Epithelial cell of esophagus (primary cell): ENCODE measurements at regions not wholly inside any gene's neighbourhood (a gene's known extent, or its start where the extent isn't known, plus 50 kb on each side); places are given as distances from the start of the nearest gene placed in this dataset.

Experiments
- DNase-seq: peaks from one replicate; pipeline ENCODE4 v3.0.0; 2010; ENCODE audit warnings: low read depth
- H3K4me3 ChIP-seq: 2 replicates; pipeline ENCODE4 v1.5.1; 2011; ENCODE audit warnings: mild to moderate bottlenecking, low read length, control low read depth
- TF ChIP-seq, protein P1 (sequence below): IDR thresholded peaks from 2 replicates; pipeline ENCODE4 v1.5.1; 2011; ENCODE audit warnings: low read depth, mild to moderate bottlenecking, low read length, control low read depth, inconsistent platforms; ENCODE audit not compliant: insufficient read depth; ENCODE audit errors: missing control alignments

DNA sequence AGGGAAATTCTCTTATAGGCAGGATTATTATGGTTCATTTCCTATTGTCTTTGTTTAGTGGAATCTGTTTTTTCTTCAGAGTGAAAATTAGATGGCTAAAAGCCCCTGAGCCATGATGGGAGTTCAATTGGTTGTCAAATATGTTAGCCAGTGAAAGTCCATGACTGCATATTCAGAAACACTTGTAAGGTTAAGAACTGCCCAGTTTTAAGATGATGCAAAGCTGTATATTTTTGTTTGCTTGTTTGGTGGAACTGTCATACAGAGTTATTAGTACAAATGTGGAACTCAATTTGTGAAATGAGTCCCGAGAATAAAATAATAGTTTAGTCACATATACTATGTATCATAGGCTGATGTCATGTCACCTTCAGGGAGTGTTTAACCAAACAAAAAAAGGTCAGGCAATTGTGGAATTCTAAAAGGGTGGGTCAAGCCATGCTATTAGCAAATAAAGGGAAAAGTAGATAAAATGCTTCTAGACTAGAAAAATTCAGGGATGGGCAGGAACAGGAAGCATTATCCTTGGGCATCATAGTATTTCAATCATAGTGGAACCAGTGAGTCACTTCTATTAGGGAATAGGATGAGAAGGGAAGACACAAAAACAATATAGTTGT lies 248.3 kb upstream of the SLITRK1 start:
- no peak overlapping the region for H3K4me3 ChIP-seq
- peak; percentile 37 for DNase-seq
- TF ChIP-seq, protein P1, sequence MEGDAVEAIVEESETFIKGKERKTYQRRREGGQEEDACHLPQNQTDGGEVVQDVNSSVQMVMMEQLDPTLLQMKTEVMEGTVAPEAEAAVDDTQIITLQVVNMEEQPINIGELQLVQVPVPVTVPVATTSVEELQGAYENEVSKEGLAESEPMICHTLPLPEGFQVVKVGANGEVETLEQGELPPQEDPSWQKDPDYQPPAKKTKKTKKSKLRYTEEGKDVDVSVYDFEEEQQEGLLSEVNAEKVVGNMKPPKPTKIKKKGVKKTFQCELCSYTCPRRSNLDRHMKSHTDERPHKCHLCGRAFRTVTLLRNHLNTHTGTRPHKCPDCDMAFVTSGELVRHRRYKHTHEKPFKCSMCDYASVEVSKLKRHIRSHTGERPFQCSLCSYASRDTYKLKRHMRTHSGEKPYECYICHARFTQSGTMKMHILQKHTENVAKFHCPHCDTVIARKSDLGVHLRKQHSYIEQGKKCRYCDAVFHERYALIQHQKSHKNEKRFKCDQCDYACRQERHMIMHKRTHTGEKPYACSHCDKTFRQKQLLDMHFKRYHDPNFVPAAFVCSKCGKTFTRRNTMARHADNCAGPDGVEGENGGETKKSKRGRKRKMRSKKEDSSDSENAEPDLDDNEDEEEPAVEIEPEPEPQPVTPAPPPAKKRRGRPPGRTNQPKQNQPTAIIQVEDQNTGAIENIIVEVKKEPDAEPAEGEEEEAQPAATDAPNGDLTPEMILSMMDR: no peak

DNA sequence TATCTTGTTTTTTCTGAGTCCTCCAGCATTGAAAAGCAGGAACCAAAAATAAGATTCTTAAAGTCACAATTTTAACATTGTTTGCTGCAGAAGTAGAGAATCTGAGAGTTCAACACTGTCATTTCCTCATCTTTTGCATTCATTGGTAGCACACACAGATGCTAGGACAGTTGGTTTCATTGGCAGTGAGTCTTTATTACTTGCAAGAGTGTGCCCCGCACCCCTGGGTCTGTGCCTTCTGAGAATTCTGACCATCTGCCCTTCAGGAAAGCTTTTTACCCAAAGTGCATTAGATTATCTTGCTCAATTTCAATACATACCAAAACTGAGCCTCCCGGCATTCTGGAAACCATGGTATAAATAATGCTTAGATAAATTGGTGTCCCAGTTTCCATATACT lies 247.7 kb upstream of the SLITRK1 start:
- TF ChIP-seq, protein P1: no peak
- no peak for DNase-seq
- H3K4me3 ChIP-seq: no peak overlapping the region

DNA sequence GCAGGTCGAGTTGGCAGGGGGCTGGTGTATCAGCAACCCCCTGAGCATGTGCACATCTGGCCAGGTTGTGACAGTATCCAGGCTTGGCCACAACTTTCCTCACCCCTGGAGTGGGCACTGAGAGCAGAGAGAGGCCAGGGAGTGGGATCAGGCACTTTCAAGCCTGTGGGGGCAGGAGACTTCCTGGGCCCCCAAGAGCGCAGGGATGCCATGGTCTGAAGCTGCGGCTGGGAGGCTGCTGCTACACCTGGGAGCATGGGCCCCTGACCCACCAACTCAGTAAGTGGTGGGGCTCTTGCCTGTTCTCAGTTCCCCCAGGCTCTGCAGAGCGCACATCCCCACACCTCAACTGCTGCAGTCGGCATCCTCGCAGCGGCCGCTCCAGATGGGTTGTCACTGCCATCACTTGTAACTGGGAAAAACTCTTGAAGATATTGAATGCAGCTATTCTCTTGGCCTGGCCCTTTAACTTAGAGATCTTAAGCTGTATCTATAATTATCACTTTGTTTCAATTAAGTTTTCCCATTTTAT lies 245.4 kb upstream of the SLITRK1 start:
- no peak overlapping the region for H3K4me3 ChIP-seq
- no peak for DNase-seq
- TF ChIP-seq, protein P1: no peak

DNA sequence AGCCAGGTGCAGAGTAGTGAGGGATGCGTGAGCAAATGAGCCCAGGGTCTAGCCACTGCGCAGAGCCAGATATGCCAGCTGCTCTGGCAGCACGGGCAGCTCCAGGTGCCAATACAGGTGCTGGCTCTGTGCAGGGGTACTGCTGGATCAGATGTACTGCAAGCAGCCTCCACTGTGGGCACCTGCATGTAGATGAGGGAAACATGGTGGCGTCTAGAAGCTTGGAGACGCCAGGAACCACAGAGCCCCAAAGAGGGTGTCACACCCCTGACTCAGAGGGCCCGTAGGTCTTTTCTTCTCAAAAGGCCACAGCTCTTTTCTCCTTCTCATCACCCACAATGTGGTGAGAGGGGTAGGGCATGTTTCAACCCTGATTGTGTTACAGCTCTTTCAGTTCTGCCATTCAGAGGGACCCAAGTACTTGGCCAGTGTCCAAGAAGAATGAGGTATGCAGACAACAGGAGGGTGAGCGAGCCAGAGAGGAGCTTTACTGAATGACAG lies 244.4 kb upstream of the SLITRK1 start:
- DNase-seq: peak; percentile 46
- H3K4me3 ChIP-seq: no peak overlapping the region
- TF ChIP-seq, protein P1: no peak

DNA sequence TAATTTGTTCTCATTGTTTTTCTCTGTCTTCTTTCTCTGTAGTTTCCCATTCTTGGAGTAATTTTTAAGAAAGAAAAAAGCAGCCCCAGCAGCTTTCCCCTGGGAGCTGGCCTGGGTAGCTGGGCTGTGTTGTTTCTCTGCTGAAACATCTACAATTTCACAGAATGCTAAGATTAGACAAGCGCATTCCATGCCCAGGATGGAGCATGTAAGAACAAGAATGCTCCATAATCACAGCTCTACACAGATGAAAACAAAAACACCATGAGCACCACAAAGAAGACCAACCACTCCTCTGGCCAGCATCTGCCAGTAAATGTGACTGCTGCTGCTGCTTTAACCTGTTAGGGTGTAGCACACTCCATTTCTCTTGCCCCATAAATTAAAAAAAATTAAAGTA lies 239.2 kb upstream of the SLITRK1 start:
- peak; percentile 80 for DNase-seq
- no peak overlapping the region for H3K4me3 ChIP-seq
- TF ChIP-seq, protein P1: no peak

DNA sequence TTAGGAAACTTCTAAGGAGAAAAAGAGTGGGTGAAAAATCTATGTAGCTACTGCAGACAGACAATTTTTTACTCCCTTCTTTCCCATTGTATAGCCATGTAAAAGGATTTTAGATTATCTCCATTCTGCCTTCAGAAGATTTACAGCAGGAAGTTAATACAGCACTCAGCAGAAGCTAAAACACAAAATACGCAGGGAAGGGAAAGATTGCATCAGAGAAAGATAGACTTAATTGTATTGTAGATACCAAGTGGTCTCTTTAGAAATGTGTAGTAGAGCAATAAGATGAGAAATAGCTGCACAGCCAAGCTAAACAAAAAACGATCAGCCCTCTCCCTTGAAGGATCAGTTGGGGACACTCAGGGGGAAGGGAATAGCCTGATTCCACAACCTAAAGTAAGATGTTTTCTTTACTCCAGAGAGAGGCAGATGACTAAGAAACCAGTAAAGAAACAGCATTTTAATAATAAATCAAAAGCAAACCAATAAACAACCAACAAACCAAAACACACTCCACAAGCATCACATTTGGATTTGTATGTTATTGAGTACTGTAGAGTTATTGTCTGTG lies 236.7 kb upstream of the SLITRK1 start:
- no peak for DNase-seq
- no peak overlapping the region for H3K4me3 ChIP-seq
- TF ChIP-seq, protein P1: no peak
